GM23248 (cell line): ENCODE measurements at regions not wholly inside any gene's neighbourhood (a gene's known extent, or its start where the extent isn't known, plus 50 kb on each side); places are given as distances from the start of the nearest gene placed in this dataset.

ENCODE experiments used
- EZH2 ChIP-seq: fragments of 200-600 bp; sonication (generic); IDR thresholded peaks from 2 replicates; pipeline ENCODE4 v1.6.1; 2018; ENCODE audit warnings: antibody characterized with exemption, mild to moderate bottlenecking; ENCODE audit not compliant: insufficient read depth, poor library complexity, severe bottlenecking
- EZH2phosphoT487 ChIP-seq: fragments of 200-600 bp; sonication (generic); IDR thresholded peaks from 2 replicates; pipeline ENCODE4 v1.6.1; 2018; ENCODE audit warnings: antibody characterized with exemption, moderate library complexity, mild to moderate bottlenecking, low read depth; ENCODE audit not compliant: insufficient read depth

GRCh38 chr6:93123585-93123984 lies 295.8 kb downstream of the EPHA7 start:
- TF ChIP-seq EZH2phosphoT487 (no peak), EZH2 (no peak)
